Activated naive CD4-positive, alpha-beta T cell (primary cell): ENCODE measurements at regions not wholly inside any gene's neighbourhood (a gene's known extent, or its start where the extent isn't known, plus 50 kb on each side); places are given as distances from the start of the nearest gene placed in this dataset.
A peak's percentile ranks its signal among the peaks of the same experiment; 100 is the strongest.

Source experiments
- DNase-seq, 4 experiments: peaks; one replicate each; lab custom pipeline; 2025; lab: John Stamatoyannopoulos, UW

GRCh38 chr14:66360366-66360926 lies 125.7 kb upstream of the CCDC196 start:
- no peak for DNase-seq

DNA sequence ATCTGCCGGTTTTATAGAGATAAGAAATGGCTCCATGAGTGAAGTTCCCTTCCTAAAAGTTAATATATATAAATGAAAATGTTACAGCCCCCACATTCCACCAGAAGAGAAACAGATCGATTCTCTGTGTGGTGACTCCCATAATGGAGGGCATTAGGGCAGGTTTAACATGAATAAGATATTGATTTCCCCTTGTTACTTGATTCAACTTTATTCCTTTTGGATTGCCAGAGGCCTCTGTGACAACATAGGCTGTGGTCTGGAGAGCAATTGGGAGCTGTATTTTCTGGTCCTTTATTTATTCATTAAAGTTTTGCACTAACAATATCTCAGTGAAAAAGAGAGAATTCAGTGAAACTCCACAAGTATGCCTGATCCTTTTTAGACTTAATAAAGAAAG lies 125.2 kb upstream of the CCDC196 start:
- no peak for DNase-seq

- no peak for DNase-seq
Observed at GRCh38 chr14:66365388-66365787, 120.8 kb upstream of the CCDC196 start.

DNA sequence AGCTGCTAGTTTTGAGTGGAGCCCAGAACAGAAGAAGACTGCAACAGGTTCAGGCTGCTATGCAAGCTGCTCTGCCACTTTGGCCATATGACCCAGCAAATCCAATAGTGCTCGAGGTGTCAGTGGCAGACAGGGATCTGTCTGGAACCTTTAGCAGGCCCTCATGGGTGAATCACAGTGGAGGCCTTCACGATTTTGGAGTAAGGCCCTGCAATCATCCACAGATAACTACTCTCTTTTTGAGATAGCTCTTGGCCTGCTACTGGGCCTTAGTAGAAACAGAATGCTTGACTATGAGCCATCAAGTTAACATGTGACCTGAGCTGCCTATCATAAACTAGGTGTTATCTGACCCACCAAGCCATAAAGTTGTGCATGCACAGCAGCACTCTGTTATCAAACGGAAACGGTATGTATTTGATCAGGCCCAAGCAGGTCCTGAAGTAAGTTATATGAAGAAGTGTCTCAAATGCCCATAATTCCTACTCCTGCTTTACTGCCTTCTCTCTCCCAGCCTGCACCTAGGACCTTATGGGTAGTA lies 116.9 kb upstream of the CCDC196 start:
- no peak for DNase-seq

- no peak for DNase-seq
Observed at GRCh38 chr14:66371776-66372175, 114.4 kb upstream of the CCDC196 start.

- DNase-seq: no peak
Observed at GRCh38 chr14:66375046-66375964, 110.9 kb upstream of the CCDC196 start.

GRCh38 chr14:66377574-66377973 lies 108.6 kb upstream of the CCDC196 start:
- DNase-seq: no peak

- no peak for DNase-seq
Observed at GRCh38 chr14:66378712-66379505, 107.3 kb upstream of the CCDC196 start.

DNA sequence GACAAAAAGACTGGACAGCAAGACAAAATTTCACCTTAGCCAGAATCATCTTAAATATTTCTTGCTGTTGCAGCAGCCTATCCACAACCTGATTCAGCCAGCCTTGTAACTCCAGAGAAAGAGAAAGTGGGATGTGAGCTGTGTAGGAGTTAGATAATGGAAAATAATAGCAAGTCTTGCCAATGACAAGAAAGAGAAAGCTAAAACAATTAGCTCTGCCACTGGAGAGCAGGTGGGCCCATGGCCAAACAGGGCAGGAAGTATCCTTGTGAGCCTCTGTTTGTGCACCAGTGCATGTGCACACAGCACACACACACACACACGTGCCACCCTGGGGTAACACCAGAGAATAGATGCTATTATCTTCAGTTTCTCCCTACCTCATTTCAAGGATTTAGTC lies 106.0 kb upstream of the CCDC196 start:
- DNase-seq: no peak

DNA sequence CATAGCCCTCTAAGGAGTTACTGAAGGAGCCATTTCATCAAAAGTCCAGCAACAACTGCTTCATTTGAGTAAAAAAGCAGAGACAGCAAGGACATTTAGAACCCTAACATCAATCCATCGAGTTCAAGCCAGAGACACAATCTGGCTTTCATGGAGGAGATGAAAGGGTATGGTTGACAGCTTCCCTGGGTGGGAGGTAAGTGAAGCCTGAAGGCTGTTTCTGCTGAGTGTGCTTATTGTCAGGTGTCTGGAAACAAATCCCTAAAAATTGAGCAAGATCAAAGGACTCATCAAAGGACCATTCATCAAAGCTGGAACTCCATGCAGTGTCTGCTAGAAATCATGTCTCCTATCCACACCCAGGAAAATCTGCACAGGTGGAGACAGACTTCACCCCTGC lies 104.4 kb upstream of the CCDC196 start:
- no peak for DNase-seq

DNA sequence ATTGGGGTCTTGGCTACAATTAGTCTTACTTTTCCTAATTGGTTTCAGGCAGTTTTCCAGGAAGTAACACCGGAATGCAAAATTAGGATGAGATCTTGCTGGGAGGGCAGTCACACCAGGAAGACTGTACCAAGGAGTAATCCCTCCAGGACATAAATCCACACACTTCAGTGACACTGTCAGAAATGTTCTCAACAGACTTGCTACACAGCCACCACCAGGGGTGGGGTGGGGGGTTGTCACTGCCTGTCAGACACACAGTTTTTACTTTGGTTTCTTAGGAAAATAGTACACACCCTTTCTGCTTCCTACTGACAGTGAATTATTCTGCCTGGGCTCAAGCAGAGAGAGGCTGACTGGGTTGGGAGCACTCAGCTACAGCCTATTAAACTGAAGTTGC lies 102.9 kb upstream of the CCDC196 start:
- no peak for DNase-seq

DNA sequence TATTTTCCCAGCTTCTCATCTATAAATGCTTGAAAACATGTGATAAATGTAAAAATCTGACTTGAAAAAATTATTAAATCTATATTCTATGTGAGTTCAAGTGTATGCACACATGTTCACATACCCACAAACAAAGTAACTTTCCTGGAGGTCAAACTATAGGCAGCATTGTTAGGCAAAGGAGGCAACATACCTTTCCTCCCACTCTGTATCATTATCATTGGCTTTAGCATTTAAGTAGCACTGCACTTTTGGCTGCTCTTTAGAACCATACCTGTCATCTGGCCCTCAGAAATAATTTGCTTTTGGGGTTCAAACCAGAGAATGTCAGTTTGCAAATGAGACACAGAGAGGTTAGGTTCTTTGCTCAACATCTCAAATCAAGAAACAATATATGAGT lies 102.4 kb upstream of the CCDC196 start:
- no peak for DNase-seq

- no peak for DNase-seq
Observed at GRCh38 chr14:66388516-66388915, 97.7 kb upstream of the CCDC196 start.

DNA sequence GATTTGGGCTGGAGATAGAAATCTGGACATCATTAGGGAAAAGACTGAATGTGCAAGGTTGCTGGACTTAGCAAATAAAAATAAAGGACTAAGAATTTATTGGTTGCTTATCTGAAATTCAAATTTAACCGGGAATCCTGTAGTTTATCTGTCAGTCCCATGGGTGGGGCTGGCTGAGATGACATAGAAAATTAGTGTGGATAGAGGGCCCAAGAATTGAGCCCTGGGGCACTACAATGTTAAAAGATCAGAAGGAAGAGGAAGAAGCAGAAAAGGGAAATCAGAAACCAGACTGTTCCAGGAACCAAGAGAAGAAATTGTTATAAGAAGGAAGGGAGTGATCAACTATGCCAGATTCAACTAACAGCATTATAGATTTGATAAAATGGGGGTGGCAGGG lies 96.7 kb upstream of the CCDC196 start:
- no peak for DNase-seq

DNA sequence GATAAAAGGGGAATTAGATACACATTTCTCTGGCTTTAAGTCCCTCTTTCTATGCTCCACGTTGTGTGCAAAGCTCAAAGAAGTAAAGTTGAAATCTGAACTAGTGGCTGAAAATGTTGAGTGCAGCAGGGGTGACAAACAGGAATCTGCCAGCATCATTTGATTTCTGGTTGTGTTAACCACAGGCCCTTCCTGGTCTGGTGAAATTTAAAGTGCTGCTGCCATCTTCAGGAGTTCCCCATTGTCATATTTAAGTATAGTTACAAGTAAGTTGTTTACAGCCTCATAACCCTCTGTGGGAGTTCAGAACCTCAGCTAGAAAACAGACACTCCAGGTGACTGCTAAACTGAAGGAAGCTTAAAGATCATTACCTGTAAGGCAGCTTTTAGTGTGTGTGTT lies 90.9 kb upstream of the CCDC196 start:
- DNase-seq: peak in 1 of 4 experiments; percentile 1

DNA sequence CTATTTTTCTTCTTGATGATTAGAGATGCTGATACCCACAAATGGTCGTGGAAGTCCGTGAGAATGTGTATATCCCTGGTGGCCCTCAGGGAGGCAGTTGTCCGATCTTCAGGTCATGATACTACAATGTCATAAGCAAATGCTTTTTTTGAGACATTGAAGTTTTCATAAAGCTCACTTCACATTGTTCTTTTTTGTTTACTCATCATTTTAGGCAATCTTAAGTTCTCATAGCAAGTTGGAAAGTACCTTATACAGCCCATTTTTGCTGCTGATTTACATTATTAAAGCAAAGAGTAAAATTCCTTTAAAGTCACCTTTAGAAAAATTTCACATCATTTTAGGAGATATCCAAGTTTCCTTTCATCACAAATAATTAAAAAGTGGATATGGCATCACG lies 90.0 kb upstream of the CCDC196 start:
- DNase-seq: no peak

- no peak for DNase-seq
Observed at GRCh38 chr14:66398437-66398836, 87.7 kb upstream of the CCDC196 start.

- DNase-seq: no peak
Observed at GRCh38 chr14:66401449-66402095, 84.6 kb upstream of the CCDC196 start.

GRCh38 chr14:66403183-66403582 lies 83.0 kb upstream of the CCDC196 start:
- DNase-seq: no peak

DNA sequence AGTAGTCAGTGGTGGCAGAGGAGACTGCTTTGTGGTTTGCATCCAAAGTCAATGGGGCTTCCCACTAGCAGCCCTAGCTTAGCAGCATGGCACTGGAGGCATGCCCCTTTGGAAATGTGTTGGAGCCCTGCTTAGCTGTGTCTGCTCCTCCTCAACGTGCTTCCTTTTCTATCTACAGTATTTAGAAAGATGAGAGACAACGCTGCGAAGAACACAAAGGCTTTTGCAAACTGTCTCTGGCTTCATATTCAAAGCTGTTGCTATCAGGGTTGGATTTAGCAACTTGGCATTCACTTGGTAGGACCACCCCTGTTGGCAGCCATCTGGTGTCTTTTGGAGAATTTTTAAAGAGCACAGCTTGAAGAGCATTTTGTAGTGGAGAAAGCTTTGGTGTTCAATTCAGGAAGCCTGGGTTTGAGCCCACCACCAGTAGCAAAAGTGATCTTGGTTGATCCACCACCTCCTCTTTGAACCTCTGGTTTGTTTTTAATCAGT lies 82.1 kb upstream of the CCDC196 start:
- no peak for DNase-seq

DNA sequence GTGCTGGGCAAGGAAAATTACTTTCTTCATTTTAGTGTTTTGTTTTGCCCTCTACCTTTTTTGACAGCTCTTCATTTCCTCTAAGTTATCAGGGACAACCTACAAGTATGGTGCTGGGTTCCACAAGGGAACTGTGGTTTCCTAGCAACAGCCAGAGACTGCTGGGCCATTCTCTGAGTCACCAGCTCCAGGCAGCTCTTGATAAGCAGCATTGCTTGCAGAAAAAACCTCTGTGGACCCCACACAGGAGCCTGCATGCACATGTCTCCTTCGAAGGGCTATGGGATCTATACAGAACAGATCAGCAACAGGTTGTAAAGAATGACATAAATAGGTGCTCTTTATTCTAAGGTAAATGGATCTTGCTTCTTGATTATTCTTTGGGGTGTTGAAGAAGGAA lies 81.0 kb upstream of the CCDC196 start:
- DNase-seq: no peak

DNA sequence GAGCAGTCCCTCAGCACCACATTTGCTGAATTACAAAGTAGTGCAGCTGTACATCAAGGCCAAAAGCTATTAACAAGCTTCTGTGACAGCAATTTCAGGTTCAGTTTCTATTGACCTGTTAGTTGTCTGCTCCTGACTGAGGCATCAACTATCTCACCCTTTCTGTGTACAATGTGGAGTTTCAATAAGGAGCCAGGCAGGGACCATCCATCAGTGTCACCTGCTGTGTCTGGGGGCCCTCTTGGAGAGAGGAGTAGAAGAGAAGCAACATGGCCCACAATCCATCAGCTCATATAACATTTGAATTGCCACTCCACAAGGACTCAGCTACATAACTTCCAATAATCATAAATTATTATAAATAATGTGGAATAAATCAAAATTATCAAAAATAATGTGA lies 72.3 kb upstream of the CCDC196 start:
- DNase-seq: no peak
